ENCODE measurements at regions not wholly inside any gene's neighbourhood (a gene's known extent, or its start where the extent isn't known, plus 50 kb on each side); places are given as distances from the start of the nearest gene placed in this dataset.
"Not testable (repeated sequence)": the region's sequence is repeated elsewhere in the genome, so short reads cannot be mapped to it uniquely, and the experiment has no call there.

DNA sequence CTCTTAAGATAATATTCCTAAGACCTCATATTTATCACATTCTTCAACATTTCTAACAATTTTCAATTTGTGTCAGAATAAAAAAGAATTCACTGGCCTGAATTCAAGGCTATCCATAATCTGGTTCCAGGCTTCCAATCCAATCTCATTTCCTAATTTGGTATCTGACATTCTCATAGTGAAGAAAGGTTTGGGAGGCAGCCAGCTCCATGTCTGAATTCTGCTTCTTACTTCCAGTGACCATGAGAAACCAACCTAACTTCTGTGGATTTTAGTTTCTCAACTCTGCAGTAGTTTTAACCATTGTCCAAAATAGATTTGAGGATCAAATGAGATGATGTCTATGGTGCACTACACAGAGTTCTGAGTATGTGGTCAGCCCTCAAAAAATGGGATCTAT is 439.1 kb upstream of the GCFC2 start:
- TF ChIP-seq SP1 (IDR thresholded peaks at IDR 0.05) (no peak), ELF4 (IDR thresholded peaks at IDR 0.05) (no peak), HDGF (IDR thresholded peaks at IDR 0.05; ENCODE audit: borderline replicate concordance) (no peak), NFRKB (IDR thresholded peaks at IDR 0.05) (no peak), SUZ12 (IDR thresholded peaks at IDR 0.05) (no peak), BHLHE40 (IDR thresholded peaks at IDR 0.05; ENCODE audit: borderline replicate concordance) (no peak), LEF1 (IDR thresholded peaks at IDR 0.05; ENCODE audit: borderline replicate concordance) (no peak), TARDBP (IDR thresholded peaks at IDR 0.05) (no peak), L3MBTL2 (conservative IDR thresholded peaks at IDR 0.05) (no peak), FOXA1 (IDR thresholded peaks at IDR 0.05) (no peak), CTBP1 (IDR thresholded peaks at IDR 0.05; ENCODE audit: borderline replicate concordance) (no peak), FOXK2 (IDR thresholded peaks at IDR 0.05) (no peak), FOXM1 (IDR thresholded peaks at IDR 0.05; ENCODE audit: borderline replicate concordance) (no peak), ZNF384 (IDR thresholded peaks at IDR 0.05) (no peak), ARNT (IDR thresholded peaks at IDR 0.05) (no peak)
- TF ChIP-seq, protein P1, sequence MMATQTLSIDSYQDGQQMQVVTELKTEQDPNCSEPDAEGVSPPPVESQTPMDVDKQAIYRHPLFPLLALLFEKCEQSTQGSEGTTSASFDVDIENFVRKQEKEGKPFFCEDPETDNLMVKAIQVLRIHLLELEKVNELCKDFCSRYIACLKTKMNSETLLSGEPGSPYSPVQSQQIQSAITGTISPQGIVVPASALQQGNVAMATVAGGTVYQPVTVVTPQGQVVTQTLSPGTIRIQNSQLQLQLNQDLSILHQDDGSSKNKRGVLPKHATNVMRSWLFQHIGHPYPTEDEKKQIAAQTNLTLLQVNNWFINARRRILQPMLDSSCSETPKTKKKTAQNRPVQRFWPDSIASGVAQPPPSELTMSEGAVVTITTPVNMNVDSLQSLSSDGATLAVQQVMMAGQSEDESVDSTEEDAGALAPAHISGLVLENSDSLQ (IDR thresholded peaks at IDR 0.05), result no peak
- POLR2A ChIA-PET, result no interaction called here
- CTCF ChIA-PET, result no interaction called here
- no peak for DNase-seq (ENCODE audit: extremely low spot score)

DNA sequence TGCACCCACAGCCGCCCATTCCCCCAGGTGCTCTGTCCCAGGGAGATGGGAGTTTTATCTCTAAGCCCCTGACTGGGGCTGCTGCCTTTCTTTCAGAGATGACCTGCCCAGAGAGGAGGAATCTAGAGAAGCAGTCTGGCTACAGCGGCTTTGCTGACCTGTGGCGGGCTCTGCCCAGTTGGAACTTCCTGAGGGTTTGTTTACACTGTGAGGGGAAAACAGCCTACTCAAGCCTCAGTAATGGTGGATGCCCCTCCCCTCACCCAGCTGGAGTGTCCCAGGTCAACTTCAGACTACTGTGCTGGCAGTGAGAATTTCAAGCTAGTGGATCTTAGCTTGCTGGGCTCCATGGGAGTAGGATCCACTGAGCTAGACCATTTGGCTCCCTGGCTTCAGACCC is 428.6 kb upstream of the GCFC2 start:
- POLR2A ChIA-PET; CTCF ChIA-PET; DNase-seq (ENCODE audit: extremely low spot score): not testable (repeated sequence)

- ChIA-PET CTCF (no interaction called here), POLR2A (no interaction called here)
- no peak for TF ChIP-seq TARDBP (IDR thresholded peaks at IDR 0.05)
- no peak for TF ChIP-seq HDGF (IDR thresholded peaks at IDR 0.05; ENCODE audit: borderline replicate concordance)
- no peak for TF ChIP-seq CTBP1 (IDR thresholded peaks at IDR 0.05; ENCODE audit: borderline replicate concordance)
- no peak for TF ChIP-seq ARNT (IDR thresholded peaks at IDR 0.05)
- no peak for TF ChIP-seq SP1 (IDR thresholded peaks at IDR 0.05)
- TF ChIP-seq ELF4 (IDR thresholded peaks at IDR 0.05), result no peak
- TF ChIP-seq LEF1 (IDR thresholded peaks at IDR 0.05; ENCODE audit: borderline replicate concordance), result no peak
- TF ChIP-seq L3MBTL2 (conservative IDR thresholded peaks at IDR 0.05), result no peak
- TF ChIP-seq NFRKB (IDR thresholded peaks at IDR 0.05), result no peak
- TF ChIP-seq ZNF384 (IDR thresholded peaks at IDR 0.05), result no peak
- no peak for TF ChIP-seq FOXM1 (IDR thresholded peaks at IDR 0.05; ENCODE audit: borderline replicate concordance)
- TF ChIP-seq BHLHE40 (IDR thresholded peaks at IDR 0.05; ENCODE audit: borderline replicate concordance), result no peak
- no peak for TF ChIP-seq FOXA1 (IDR thresholded peaks at IDR 0.05)
- TF ChIP-seq, protein P1 (IDR thresholded peaks at IDR 0.05), result no peak
- no peak for DNase-seq (ENCODE audit: extremely low spot score)
Observed at GRCh38 chr2:76128622-76129021, 417.9 kb upstream of the GCFC2 start.

- POLR2A ChIA-PET, result no interaction called here
Observed at GRCh38 chr2:76120176-76120575, 409.5 kb upstream of the GCFC2 start.

DNA sequence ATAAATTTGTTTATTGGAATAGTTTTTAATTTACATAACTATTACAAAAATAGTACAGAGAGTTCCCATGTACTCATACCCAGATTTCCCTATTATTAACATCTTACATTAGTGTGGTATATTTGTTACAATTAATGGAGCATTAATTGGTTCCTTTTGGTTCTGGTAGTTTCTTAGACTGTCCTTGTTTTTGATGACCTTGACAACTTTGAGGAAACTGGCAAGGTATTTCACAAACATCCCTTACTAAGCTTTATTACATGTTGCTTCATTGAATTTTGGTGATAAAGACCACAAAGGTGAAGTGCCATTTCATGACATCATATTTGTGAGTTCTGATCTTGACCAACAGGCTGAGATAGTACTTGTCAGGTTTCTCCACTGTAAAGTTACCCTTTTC is 379.0 kb upstream of the GCFC2 start:
- no peak for DNase-seq (ENCODE audit: extremely low spot score)
- ChIA-PET CTCF (no interaction called here), POLR2A (no interaction called here)
- TF ChIP-seq FOXK2 (IDR thresholded peaks at IDR 0.05) (no peak), L3MBTL2 (conservative IDR thresholded peaks at IDR 0.05) (no peak), ARNT (IDR thresholded peaks at IDR 0.05) (no peak), TARDBP (IDR thresholded peaks at IDR 0.05) (no peak), BHLHE40 (IDR thresholded peaks at IDR 0.05; ENCODE audit: borderline replicate concordance) (no peak), FOXM1 (IDR thresholded peaks at IDR 0.05; ENCODE audit: borderline replicate concordance) (no peak)

More at GRCh38 chr2:76120176-76120575, 409.5 kb upstream of the GCFC2 start:
- no peak for DNase-seq (ENCODE audit: extremely low spot score)
- TF ChIP-seq BHLHE40 (IDR thresholded peaks at IDR 0.05; ENCODE audit: borderline replicate concordance), result no peak
- no peak for TF ChIP-seq FOXK2 (IDR thresholded peaks at IDR 0.05)
- TF ChIP-seq ARNT (IDR thresholded peaks at IDR 0.05), result no peak
- no peak for TF ChIP-seq CTBP1 (IDR thresholded peaks at IDR 0.05; ENCODE audit: borderline replicate concordance)
- no peak for TF ChIP-seq LEF1 (IDR thresholded peaks at IDR 0.05; ENCODE audit: borderline replicate concordance)
- TF ChIP-seq ELF4 (IDR thresholded peaks at IDR 0.05), result no peak
- TF ChIP-seq SUZ12 (IDR thresholded peaks at IDR 0.05), result no peak
- TF ChIP-seq, protein P1 (IDR thresholded peaks at IDR 0.05), result no peak
- TF ChIP-seq ZNF384 (IDR thresholded peaks at IDR 0.05), result no peak
- TF ChIP-seq FOXA1 (IDR thresholded peaks at IDR 0.05), result no peak
- no peak for TF ChIP-seq HDGF (IDR thresholded peaks at IDR 0.05; ENCODE audit: borderline replicate concordance)
- CTCF ChIA-PET, result no interaction called here

- CTCF ChIA-PET, result no interaction called here
- TF ChIP-seq LEF1 (IDR thresholded peaks at IDR 0.05; ENCODE audit: borderline replicate concordance) (no peak), FOXK2 (IDR thresholded peaks at IDR 0.05) (no peak), L3MBTL2 (conservative IDR thresholded peaks at IDR 0.05) (no peak), HDGF (IDR thresholded peaks at IDR 0.05; ENCODE audit: borderline replicate concordance) (no peak), ARNT (IDR thresholded peaks at IDR 0.05) (no peak), CTBP1 (IDR thresholded peaks at IDR 0.05; ENCODE audit: borderline replicate concordance) (no peak), BHLHE40 (IDR thresholded peaks at IDR 0.05; ENCODE audit: borderline replicate concordance) (no peak), TARDBP (IDR thresholded peaks at IDR 0.05) (no peak), ELF4 (IDR thresholded peaks at IDR 0.05) (no peak), SUZ12 (IDR thresholded peaks at IDR 0.05) (no peak), NFRKB (IDR thresholded peaks at IDR 0.05) (no peak), ZNF384 (IDR thresholded peaks at IDR 0.05) (no peak), SP1 (IDR thresholded peaks at IDR 0.05) (no peak), FOXA1 (IDR thresholded peaks at IDR 0.05) (no peak), FOXM1 (IDR thresholded peaks at IDR 0.05; ENCODE audit: borderline replicate concordance) (no peak)
- TF ChIP-seq, protein P1 (IDR thresholded peaks at IDR 0.05), result no peak
- DNase-seq (ENCODE audit: extremely low spot score), result no peak
- POLR2A ChIA-PET, result no interaction called here
Observed at GRCh38 chr2:76083248-76083647, 372.5 kb upstream of the GCFC2 start.
